ENCODE measurements at regions not wholly inside any gene's neighbourhood (a gene's known extent, or its start where the extent isn't known, plus 50 kb on each side); places are given as distances from the start of the nearest gene placed in this dataset.

DNA sequence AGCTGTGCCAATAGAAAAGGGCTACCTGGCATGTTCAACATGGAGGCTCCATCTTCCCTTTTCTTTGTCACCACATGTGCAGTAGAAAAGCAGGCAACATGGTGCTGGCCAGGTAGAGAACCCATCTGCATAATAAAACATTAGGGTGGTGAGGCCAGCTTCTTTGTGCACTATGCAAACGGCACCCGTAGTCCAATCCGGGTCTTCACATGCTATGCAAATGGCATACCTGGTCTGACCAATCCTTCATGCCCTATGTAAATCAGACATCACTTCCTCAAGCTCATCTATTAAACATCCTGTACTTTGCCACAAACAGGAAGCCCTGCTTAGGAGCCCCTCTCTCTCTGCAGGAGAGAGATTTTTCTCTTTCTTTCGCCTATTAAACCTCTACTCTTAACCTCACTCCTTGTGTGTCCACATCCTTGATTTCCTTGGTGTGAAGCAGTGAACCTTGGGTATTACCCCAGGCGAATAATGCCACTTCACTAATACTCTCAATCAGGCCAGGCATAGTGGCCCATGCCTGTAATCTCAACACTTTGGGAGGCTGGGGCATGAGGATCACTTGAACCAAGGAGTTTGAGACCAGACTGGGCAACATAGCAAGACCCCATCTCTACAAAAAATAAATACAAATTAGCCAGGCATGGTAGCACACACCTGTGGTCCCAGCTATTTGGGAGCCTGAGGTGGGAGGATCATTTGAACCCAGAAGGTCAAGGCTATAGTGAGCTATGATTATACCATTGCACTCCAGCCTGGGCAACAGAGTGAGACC, 111.3 kb upstream of the MRI1 start:
- in situ Hi-C loops (cut with MboI; ENCODE audit: low pct_ligation_motif_present in 1 of 4, low pct_unique_long_range_greater_than_20kb in 1 of 4, low sequenced_read_pairs in 3 of 4), result no loop called here
- Histone ChIP-seq H3K27ac (no peak overlapping the region), H3K27me3 (no peaks in the 10 kb centered on the region), H3K36me3 (no peaks in the 10 kb centered on the region), H3K4me3 (no peak overlapping the region), H3K9me3 (no peaks in the 10 kb centered on the region), H3K4me1 (no peaks in the 10 kb centered on the region)
- TF ChIP-seq, protein P1, sequence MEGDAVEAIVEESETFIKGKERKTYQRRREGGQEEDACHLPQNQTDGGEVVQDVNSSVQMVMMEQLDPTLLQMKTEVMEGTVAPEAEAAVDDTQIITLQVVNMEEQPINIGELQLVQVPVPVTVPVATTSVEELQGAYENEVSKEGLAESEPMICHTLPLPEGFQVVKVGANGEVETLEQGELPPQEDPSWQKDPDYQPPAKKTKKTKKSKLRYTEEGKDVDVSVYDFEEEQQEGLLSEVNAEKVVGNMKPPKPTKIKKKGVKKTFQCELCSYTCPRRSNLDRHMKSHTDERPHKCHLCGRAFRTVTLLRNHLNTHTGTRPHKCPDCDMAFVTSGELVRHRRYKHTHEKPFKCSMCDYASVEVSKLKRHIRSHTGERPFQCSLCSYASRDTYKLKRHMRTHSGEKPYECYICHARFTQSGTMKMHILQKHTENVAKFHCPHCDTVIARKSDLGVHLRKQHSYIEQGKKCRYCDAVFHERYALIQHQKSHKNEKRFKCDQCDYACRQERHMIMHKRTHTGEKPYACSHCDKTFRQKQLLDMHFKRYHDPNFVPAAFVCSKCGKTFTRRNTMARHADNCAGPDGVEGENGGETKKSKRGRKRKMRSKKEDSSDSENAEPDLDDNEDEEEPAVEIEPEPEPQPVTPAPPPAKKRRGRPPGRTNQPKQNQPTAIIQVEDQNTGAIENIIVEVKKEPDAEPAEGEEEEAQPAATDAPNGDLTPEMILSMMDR (IDR thresholded peaks at IDR 0.05), result no peak
- TF ChIP-seq POLR2AphosphoS5 (IDR thresholded peaks at IDR 0.05), result no peak
- TF ChIP-seq EP300 (IDR thresholded peaks at IDR 0.05; ENCODE audit: low read depth), result no peak
- no peak for TF ChIP-seq POLR2A (IDR thresholded peaks at IDR 0.05)
- no peak for DNase-seq
- intact Hi-C loops (cut with DNase I; ENCODE audit: low total_unique reads), result no loop called here
- 49 to 70% methylated on average over 3 to 5 of the region's 5 CpGs for whole genome bisulfite sequencing, 2 donors (ENCODE audit: low coverage in 1 of 2)

DNA sequence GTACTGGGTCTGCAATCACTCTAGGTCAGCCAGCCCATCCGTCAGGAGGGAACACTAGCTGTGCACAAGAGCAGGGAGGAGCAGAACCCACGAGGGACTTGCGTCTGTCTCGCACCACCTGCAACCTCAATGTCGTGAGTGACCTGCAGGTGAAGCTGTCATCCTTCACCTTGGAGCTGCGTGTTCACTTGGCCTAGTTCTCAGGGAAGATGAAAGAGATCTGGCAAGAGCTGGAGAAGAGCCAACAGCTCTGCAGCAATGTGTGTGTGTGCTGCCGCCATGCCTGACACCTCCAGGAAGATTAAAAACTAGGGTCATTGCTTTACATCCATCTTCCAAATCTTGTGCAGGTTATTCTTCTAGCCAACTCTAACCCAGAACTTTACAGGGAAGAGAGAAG, 117.6 kb upstream of the MRI1 start:
- Histone ChIP-seq H3K27ac (no peak overlapping the region), H3K36me3 (no peaks in the 10 kb centered on the region), H3K27me3 (peaks cover 2% of the 10 kb centered on the region), H3K4me3 (no peak overlapping the region), H3K4me1 (no peaks in the 10 kb centered on the region), H3K9me3 (no peaks in the 10 kb centered on the region)
- WGBS, 2 donors (ENCODE audit: low coverage in 1 of 2), result 51% methylated on average over 7 of the region's 7 CpGs; no CpG with 5 or more reads in 1 of the 2 donors
- DNase-seq, result no peak
- intact Hi-C loops (cut with DNase I; ENCODE audit: low total_unique reads), result no loop called here
- in situ Hi-C loops (cut with MboI; ENCODE audit: low pct_ligation_motif_present in 1 of 4, low pct_unique_long_range_greater_than_20kb in 1 of 4, low sequenced_read_pairs in 3 of 4), result no loop called here
- TF ChIP-seq, protein P1 (IDR thresholded peaks at IDR 0.05), result no peak
- no peak for TF ChIP-seq POLR2A (IDR thresholded peaks at IDR 0.05)
- TF ChIP-seq EP300 (IDR thresholded peaks at IDR 0.05; ENCODE audit: low read depth), result no peak
- no peak for TF ChIP-seq POLR2AphosphoS5 (IDR thresholded peaks at IDR 0.05)

DNA sequence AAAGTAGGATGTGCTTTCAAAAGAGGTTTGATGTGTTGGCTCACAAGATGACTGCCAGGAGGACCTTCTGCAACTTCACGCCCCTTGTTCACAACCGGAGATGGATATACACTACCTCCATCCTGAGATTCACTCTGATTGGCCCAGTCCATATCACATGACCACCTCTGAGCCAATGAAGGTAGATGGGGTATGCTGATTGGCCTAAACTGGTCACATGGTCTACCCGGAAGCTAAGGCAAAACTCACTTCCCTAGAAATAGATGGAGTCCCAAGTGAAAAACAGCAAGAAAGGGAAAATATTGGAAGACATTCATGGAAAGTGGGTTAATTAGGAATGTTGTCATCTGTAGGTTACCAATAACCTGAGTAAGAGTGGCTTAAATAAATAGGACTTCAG, 119.7 kb upstream of the MRI1 start:
- Histone ChIP-seq H3K27ac (no peak overlapping the region), H3K4me1 (no peaks in the 10 kb centered on the region), H3K4me3 (no peak overlapping the region), H3K36me3 (no peaks in the 10 kb centered on the region), H3K27me3 (peaks cover 2% of the 10 kb centered on the region), H3K9me3 (no peaks in the 10 kb centered on the region)
- no peak for TF ChIP-seq EP300 (IDR thresholded peaks at IDR 0.05; ENCODE audit: low read depth)
- no peak for TF ChIP-seq POLR2A (IDR thresholded peaks at IDR 0.05)
- TF ChIP-seq POLR2AphosphoS5 (IDR thresholded peaks at IDR 0.05), result no peak
- TF ChIP-seq, protein P1 (IDR thresholded peaks at IDR 0.05), result no peak
- DNase-seq, result no peak
- WGBS, 2 donors (ENCODE audit: low coverage in 1 of 2), result 73 to 93% methylated on average over 2 to 3 of the region's 3 CpGs
- intact Hi-C loops (cut with DNase I; ENCODE audit: low total_unique reads), result no loop called here
- in situ Hi-C loops (cut with MboI; ENCODE audit: low pct_ligation_motif_present in 1 of 4, low pct_unique_long_range_greater_than_20kb in 1 of 4, low sequenced_read_pairs in 3 of 4), result no loop called here

DNA sequence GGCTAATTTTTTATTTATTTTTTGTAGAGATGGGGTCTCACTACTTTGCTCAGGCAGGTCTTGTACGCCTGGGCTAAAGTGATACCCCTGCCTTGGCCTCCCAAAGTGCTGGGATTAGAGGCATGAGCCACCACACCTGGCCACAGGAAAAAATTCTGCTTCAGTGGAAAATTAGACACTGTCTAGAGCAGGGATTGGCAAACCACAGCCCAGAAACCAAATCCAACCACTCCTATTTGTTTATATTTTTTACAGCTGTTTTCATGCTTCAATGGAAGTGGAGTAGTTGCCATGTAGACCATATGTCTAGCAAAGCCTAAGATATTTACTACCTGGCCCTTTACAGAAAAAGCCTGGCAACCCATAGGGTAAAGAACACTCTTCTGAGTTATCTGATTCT, 123.7 kb upstream of the MRI1 start:
- no peaks in the 10 kb centered on the region for H3K9me3 ChIP-seq
- TF ChIP-seq POLR2A (IDR thresholded peaks at IDR 0.05) (no peak), EP300 (IDR thresholded peaks at IDR 0.05; ENCODE audit: low read depth) (no peak), POLR2AphosphoS5 (IDR thresholded peaks at IDR 0.05) (no peak)
- TF ChIP-seq, protein P1 (IDR thresholded peaks at IDR 0.05), result no peak
- in situ Hi-C loops (cut with MboI; ENCODE audit: low pct_ligation_motif_present in 1 of 4, low pct_unique_long_range_greater_than_20kb in 1 of 4, low sequenced_read_pairs in 3 of 4), result no loop called here
- no peaks in the 10 kb centered on the region for H3K4me1 ChIP-seq
- no peak for DNase-seq
- peaks cover 2% of the 10 kb centered on the region for H3K27me3 ChIP-seq
- H3K27ac ChIP-seq, result no peak overlapping the region
- 20 to 63% methylated on average over 1 of the region's 1 CpG for WGBS, 2 donors (ENCODE audit: low coverage in 1 of 2)
- no peaks in the 10 kb centered on the region for H3K36me3 ChIP-seq
- no peak overlapping the region for H3K4me3 ChIP-seq
- intact Hi-C loops (cut with DNase I; ENCODE audit: low total_unique reads), result no loop called here
